ENCODE measurements at regions not wholly inside any gene's neighbourhood (a gene's known extent, or its start where the extent isn't known, plus 50 kb on each side); places are given as distances from the start of the nearest gene placed in this dataset.
"Not testable (repeated sequence)": the region's sequence is repeated elsewhere in the genome, so short reads cannot be mapped to it uniquely, and the experiment has no call there.

GRCh38 chr10:80855348-80855971 lies 317.8 kb downstream of the SH2D4B start:
- no peak for DNase-seq (ENCODE audit: extremely low read depth, low read depth)

- DNase-seq (ENCODE audit: extremely low read depth, low read depth) = no peak
These were observed 318.5 kb downstream of the SH2D4B start for GRCh38 chr10:80856186-80856585.

GRCh38 chr10:80859279-80859678 lies 321.6 kb downstream of the SH2D4B start:
- not testable (repeated sequence) for DNase-seq (ENCODE audit: extremely low read depth, low read depth)

GRCh38 chr10:80860719-80861118 lies 323.0 kb downstream of the SH2D4B start:
- no peak for DNase-seq (ENCODE audit: extremely low read depth, low read depth)

- no peak for DNase-seq (ENCODE audit: extremely low read depth, low read depth)
These were observed 324.2 kb downstream of the SH2D4B start for GRCh38 chr10:80861882-80862281.

- DNase-seq (ENCODE audit: extremely low read depth, low read depth) = no peak
These were observed 332.6 kb downstream of the SH2D4B start for GRCh38 chr10:80870282-80870681.

GRCh38 chr10:80871083-80871482 lies 333.4 kb downstream of the SH2D4B start:
- no peak for DNase-seq (ENCODE audit: extremely low read depth, low read depth)

- no peak for DNase-seq (ENCODE audit: extremely low read depth, low read depth)
These were observed 340.6 kb downstream of the SH2D4B start for GRCh38 chr10:80878330-80878729.

- DNase-seq (ENCODE audit: extremely low read depth, low read depth) = no peak
These were observed 352.4 kb downstream of the SH2D4B start for GRCh38 chr10:80890146-80890545.

- DNase-seq (ENCODE audit: extremely low read depth, low read depth) = no peak
These were observed 355.6 kb downstream of the SH2D4B start for GRCh38 chr10:80893256-80893655.

- DNase-seq (ENCODE audit: extremely low read depth, low read depth) = no peak
These were observed 356.6 kb downstream of the SH2D4B start for GRCh38 chr10:80894311-80894791.

- DNase-seq (ENCODE audit: extremely low read depth, low read depth) = no peak
These were observed 357.2 kb downstream of the SH2D4B start for GRCh38 chr10:80894797-80895467.

- DNase-seq (ENCODE audit: extremely low read depth, low read depth) = no peak
These were observed 358.4 kb downstream of the SH2D4B start for GRCh38 chr10:80896076-80896475.

GRCh38 chr10:80896959-80897358 lies 359.3 kb downstream of the SH2D4B start:
- DNase-seq (ENCODE audit: extremely low read depth, low read depth) = no peak

- no peak for DNase-seq (ENCODE audit: extremely low read depth, low read depth)
These were observed 363.0 kb downstream of the SH2D4B start for GRCh38 chr10:80900661-80901060.

GRCh38 chr10:80908611-80909010 lies 370.9 kb downstream of the SH2D4B start:
- DNase-seq (ENCODE audit: extremely low read depth, low read depth) = no peak

GRCh38 chr10:80909254-80909653 lies 371.6 kb downstream of the SH2D4B start:
- no peak for DNase-seq (ENCODE audit: extremely low read depth, low read depth)

- no peak for DNase-seq (ENCODE audit: extremely low read depth, low read depth)
These were observed 379.9 kb downstream of the SH2D4B start for GRCh38 chr10:80917636-80918035.

GRCh38 chr10:80921032-80921431 lies 383.3 kb downstream of the SH2D4B start:
- DNase-seq (ENCODE audit: extremely low read depth, low read depth) = no peak

- DNase-seq (ENCODE audit: extremely low read depth, low read depth) = peak; percentile 27
These were observed 386.6 kb downstream of the SH2D4B start for GRCh38 chr10:80924063-80924952.

GRCh38 chr10:80927419-80928078 lies 389.8 kb downstream of the SH2D4B start:
- DNase-seq (ENCODE audit: extremely low read depth, low read depth) = no peak
